ENCODE measurements at regions not wholly inside any gene's neighbourhood (a gene's known extent, or its start where the extent isn't known, plus 50 kb on each side); places are given as distances from the start of the nearest gene placed in this dataset.

DNA sequence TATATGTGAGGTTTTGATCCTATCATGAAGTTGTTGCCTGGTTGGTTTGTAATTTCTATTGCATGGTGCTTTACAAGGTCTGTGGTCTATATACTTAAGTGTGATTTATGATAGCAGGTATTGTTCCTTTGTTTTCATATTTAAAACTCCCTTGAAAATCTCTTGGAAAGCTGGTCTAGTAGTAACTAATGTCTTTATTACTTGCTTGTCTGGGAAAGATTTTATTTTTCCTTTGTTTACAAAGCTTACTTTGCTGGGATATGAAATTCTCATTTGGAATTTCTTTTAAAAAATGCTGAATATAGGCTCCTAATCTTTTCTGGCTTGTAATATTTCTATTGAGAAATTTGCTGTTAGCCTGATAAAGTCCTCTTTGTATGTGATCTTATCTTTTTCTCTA lies 862.9 kb upstream of the NXPH2 start:
- H3K9me3 ChIP-seq (ENCODE audit: control insufficient read depth, low read depth, low read length): no peaks in the 10 kb centered on the region
- no peak overlapping the region for H2AFZ ChIP-seq (ENCODE audit: control insufficient read depth, low read length)
- H3K4me3 ChIP-seq (ENCODE audit: control insufficient read depth in 2 of 3, extremely low read depth in 1 of 3, insufficient read depth in 2 of 3, low read depth in 1 of 3, low read length in 3 of 3): no peak overlapping the region
- no peaks in the 10 kb centered on the region for H3K79me2 ChIP-seq (ENCODE audit: control insufficient read depth, insufficient read depth, low read length)
- no peaks in the 10 kb centered on the region for H3K4me1 ChIP-seq (ENCODE audit: control insufficient read depth, extremely low read depth, insufficient read depth, low read length)
- no peak overlapping the region for H3K9ac ChIP-seq (ENCODE audit: control insufficient read depth, extremely low read depth, insufficient read depth, low read length)
- no peak overlapping the region for H3K4me2 ChIP-seq (ENCODE audit: control insufficient read depth, extremely low read depth, insufficient read depth, low read depth, low read length)
- TF ChIP-seq CTCF (optimal IDR thresholded peaks at IDR 0.05 in 1 of 3, IDR thresholded peaks at IDR 0.05 in 1 of 3, conservative IDR thresholded peaks at IDR 0.05 in 1 of 3; ENCODE audit: extremely low read depth in 1 of 3, insufficient read depth in 2 of 3, low read length in 3 of 3) (no peak), EZH2 (IDR thresholded peaks at IDR 0.05; ENCODE audit: low read length) (no peak)
- H3K36me3 ChIP-seq (ENCODE audit: control insufficient read depth in 2 of 2, extremely low read depth in 1 of 2, insufficient read depth in 2 of 2, low read length in 2 of 2): no peaks in the 10 kb centered on the region
- no peaks in the 10 kb centered on the region for H3K27me3 ChIP-seq (ENCODE audit: control insufficient read depth, extremely low read depth, insufficient read depth, low read length)
- H3K9me1 ChIP-seq (ENCODE audit: control insufficient read depth, extremely low read depth, insufficient read depth, low read length): no peaks in the 10 kb centered on the region
- FAIRE-seq (no peak), DNase-seq (ENCODE audit: low read depth, low spot score) (no peak)
- no peaks in the 10 kb centered on the region for H4K20me1 ChIP-seq (ENCODE audit: control insufficient read depth, extremely low read depth, insufficient read depth, low read length)
- dilution Hi-C loops (cut with MboI; ENCODE audit: extremely low pct_ligation_motif_present, low sequenced_read_pairs): no loop called here
- H3K27ac ChIP-seq (ENCODE audit: control insufficient read depth, insufficient read depth, low read length): no peak overlapping the region

DNA sequence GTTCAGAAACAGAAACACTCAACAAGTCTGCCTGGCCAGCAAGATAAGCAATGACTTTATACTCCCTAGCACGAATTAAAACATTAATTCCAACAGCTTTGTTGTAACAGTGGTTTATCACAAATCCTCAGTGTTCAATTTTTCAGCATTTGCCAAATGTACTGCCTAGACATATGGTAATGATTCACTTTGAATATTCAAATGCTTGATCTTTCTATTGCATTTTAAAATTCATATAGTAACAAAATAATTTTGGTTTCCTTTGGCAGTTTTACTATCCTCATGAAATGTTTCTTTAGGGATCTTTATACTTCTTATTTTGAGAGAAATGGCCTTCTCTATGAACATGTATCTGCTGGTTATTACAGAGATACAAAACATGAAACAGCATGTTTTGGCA lies 851.8 kb upstream of the NXPH2 start:
- FAIRE-seq (no peak), DNase-seq (ENCODE audit: low read depth, low spot score) (no peak)
- H3K4me2 ChIP-seq (ENCODE audit: control insufficient read depth, extremely low read depth, insufficient read depth, low read depth, low read length): no peak overlapping the region
- TF ChIP-seq CTCF (optimal IDR thresholded peaks at IDR 0.05 in 1 of 3, IDR thresholded peaks at IDR 0.05 in 1 of 3, conservative IDR thresholded peaks at IDR 0.05 in 1 of 3; ENCODE audit: extremely low read depth in 1 of 3, insufficient read depth in 2 of 3, low read length in 3 of 3) (no peak), EZH2 (IDR thresholded peaks at IDR 0.05; ENCODE audit: low read length) (no peak)
- no peak overlapping the region for H3K4me3 ChIP-seq (ENCODE audit: control insufficient read depth in 2 of 3, extremely low read depth in 1 of 3, insufficient read depth in 2 of 3, low read depth in 1 of 3, low read length in 3 of 3)
- H3K27ac ChIP-seq (ENCODE audit: control insufficient read depth, insufficient read depth, low read length): no peak overlapping the region
- dilution Hi-C loops (cut with MboI; ENCODE audit: extremely low pct_ligation_motif_present, low sequenced_read_pairs): no loop called here
- no peaks in the 10 kb centered on the region for H3K36me3 ChIP-seq (ENCODE audit: control insufficient read depth in 2 of 2, extremely low read depth in 1 of 2, insufficient read depth in 2 of 2, low read length in 2 of 2)
- no peaks in the 10 kb centered on the region for H3K79me2 ChIP-seq (ENCODE audit: control insufficient read depth, insufficient read depth, low read length)
- no peaks in the 10 kb centered on the region for H3K4me1 ChIP-seq (ENCODE audit: control insufficient read depth, extremely low read depth, insufficient read depth, low read length)
- no peaks in the 10 kb centered on the region for H4K20me1 ChIP-seq (ENCODE audit: control insufficient read depth, extremely low read depth, insufficient read depth, low read length)
- no peaks in the 10 kb centered on the region for H3K27me3 ChIP-seq (ENCODE audit: control insufficient read depth, extremely low read depth, insufficient read depth, low read length)
- H3K9ac ChIP-seq (ENCODE audit: control insufficient read depth, extremely low read depth, insufficient read depth, low read length): no peak overlapping the region
- H2AFZ ChIP-seq (ENCODE audit: control insufficient read depth, low read length): no peak overlapping the region
- H3K9me1 ChIP-seq (ENCODE audit: control insufficient read depth, extremely low read depth, insufficient read depth, low read length): no peaks in the 10 kb centered on the region
- H3K9me3 ChIP-seq (ENCODE audit: control insufficient read depth, low read depth, low read length): no peaks in the 10 kb centered on the region
